OCI-LY1 (cell line): ENCODE measurements at regions not wholly inside any gene's neighbourhood (a gene's known extent, or its start where the extent isn't known, plus 50 kb on each side); places are given as distances from the start of the nearest gene placed in this dataset.

Experiments used
- EZH2 ChIP-seq: fragments of 200-600 bp; sonication (generic), shearing (Covaris generic); IDR thresholded peaks from 2 replicates; pipeline ENCODE4 v1.8.0; 2017; ENCODE audit warnings: borderline replicate concordance, mixed run types, mild to moderate bottlenecking, antibody characterized with exemption, low read length, moderate library complexity, mixed read lengths
- TF ChIP-seq, protein P1 (sequence below): fragments of 200-600 bp; sonication (generic), shearing (Covaris generic); IDR thresholded peaks from 2 replicates; pipeline ENCODE4 v1.5.1; 2017; ENCODE audit warnings: mild to moderate bottlenecking, antibody characterized with exemption, low read length, moderate library complexity, mixed read lengths

DNA sequence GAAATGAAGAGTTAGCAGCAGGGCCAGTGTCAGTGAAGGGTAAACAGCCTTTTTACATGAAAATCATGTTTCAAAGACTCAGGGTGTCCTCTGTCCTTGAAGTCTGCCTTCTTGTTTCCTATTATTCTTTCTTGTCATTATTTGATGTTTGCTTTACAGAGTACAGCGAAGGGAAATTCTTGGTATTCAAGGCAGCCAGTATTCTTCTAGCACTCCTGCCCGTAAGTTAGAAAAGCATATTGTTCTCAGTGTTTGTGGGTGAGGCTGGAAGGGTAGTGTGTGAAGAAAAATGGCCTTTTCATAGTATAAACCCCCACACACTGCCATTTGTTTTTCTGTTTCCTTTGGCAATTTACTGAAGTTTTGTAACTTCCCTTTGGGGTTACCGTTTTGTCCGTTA is 217.3 kb upstream of the NAV3 start:
- TF ChIP-seq, protein P1, sequence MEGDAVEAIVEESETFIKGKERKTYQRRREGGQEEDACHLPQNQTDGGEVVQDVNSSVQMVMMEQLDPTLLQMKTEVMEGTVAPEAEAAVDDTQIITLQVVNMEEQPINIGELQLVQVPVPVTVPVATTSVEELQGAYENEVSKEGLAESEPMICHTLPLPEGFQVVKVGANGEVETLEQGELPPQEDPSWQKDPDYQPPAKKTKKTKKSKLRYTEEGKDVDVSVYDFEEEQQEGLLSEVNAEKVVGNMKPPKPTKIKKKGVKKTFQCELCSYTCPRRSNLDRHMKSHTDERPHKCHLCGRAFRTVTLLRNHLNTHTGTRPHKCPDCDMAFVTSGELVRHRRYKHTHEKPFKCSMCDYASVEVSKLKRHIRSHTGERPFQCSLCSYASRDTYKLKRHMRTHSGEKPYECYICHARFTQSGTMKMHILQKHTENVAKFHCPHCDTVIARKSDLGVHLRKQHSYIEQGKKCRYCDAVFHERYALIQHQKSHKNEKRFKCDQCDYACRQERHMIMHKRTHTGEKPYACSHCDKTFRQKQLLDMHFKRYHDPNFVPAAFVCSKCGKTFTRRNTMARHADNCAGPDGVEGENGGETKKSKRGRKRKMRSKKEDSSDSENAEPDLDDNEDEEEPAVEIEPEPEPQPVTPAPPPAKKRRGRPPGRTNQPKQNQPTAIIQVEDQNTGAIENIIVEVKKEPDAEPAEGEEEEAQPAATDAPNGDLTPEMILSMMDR: no peak
- no peak for TF ChIP-seq EZH2
